Bronchial epithelial cell (primary cell): ENCODE measurements at regions not wholly inside any gene's neighbourhood (a gene's known extent, or its start where the extent isn't known, plus 50 kb on each side); places are given as distances from the start of the nearest gene placed in this dataset.
A peak's percentile ranks its signal among the peaks of the same experiment; 100 is the strongest.

Experiments
- DNase-seq: peaks from one replicate; pipeline ENCODE4 v3.0.0-alpha.2; 2010; ENCODE audit warnings: low read depth
- FAIRE-seq: peaks from 2 replicates; lab custom pipeline; 2011; peaks lifted over from hg19 to GRCh38; lab: Jason Lieb, UNC
- H3K27me3 ChIP-seq: 2 replicates; pipeline ENCODE4 v1.5.1; 2011; ENCODE audit warnings: low read length; ENCODE audit not compliant: control insufficient read depth, insufficient read depth
- H3K36me3 ChIP-seq: 2 replicates; pipeline ENCODE4 v1.5.1; 2011; ENCODE audit warnings: low read length; ENCODE audit not compliant: control insufficient read depth, insufficient read depth
- H3K4me3 ChIP-seq: 2 replicates; pipeline ENCODE4 v1.5.1; 2011; ENCODE audit warnings: mild to moderate bottlenecking, low read depth, low read length, control low read depth
- CTCF ChIP-seq: IDR thresholded peaks from 2 replicates; pipeline ENCODE4 v1.5.1; 2011; ENCODE audit warnings: mild to moderate bottlenecking, moderate library complexity, low read length, control low read depth, inconsistent platforms; ENCODE audit not compliant: insufficient read depth, severe bottlenecking

DNA sequence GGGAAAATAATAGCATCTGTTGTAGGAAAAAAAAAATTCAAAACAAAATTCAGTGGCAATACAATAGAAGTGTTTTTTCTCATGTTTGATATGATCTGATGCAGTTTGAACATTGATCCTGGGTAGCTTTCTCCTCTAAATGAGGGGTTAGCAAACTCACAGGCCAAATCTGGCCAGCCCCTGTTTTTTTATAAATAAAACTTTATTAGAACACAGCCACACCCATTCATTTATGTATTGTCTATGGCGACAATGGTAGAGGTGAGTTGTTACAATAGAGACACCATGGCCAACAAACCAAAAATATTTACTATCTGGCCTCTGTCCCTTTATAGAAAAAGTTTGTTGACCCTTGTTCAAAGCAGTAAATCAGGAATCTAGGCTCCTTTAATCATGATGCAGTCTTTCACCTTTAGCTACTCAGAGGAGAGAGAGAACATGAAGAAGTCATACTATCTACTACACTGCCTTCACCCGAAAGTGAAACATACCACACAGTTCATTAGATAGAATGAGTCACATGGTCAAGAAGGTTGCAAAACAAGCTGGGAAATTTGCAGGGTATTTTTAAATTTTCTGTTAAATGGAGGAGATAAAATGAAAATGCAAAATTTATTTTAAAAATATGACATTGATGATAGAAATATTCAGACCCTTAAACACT lies 186.6 kb upstream of the MAOA start:
- H3K4me3 ChIP-seq = no peak overlapping the region
- no peak for TF ChIP-seq CTCF
- H3K27me3 ChIP-seq = no peaks in the 10 kb centered on the region
- DNase-seq (no peak), FAIRE-seq (no peak)
- no peaks in the 10 kb centered on the region for H3K36me3 ChIP-seq

DNA sequence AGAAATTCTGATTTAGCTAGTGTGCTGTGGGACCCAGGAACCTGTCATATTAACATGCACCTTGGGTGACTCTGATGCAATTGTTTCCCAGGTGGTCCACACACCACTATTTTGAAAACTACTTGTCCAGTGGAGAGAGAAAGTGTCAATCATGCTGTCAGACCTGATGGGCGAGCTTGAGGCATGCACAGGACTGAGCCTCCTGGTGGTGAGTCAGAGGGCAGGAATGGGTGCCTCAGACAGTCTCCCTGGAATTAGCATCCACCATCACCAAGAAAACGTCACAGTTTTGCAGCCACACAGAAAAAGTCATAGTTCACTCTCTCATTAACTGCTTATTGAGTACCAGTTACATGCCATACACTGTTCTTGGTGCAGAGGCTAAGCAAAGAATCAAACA lies 181.8 kb upstream of the MAOA start:
- Histone ChIP-seq H3K36me3 (no peaks in the 10 kb centered on the region), H3K4me3 (no peak overlapping the region), H3K27me3 (no peaks in the 10 kb centered on the region)
- FAIRE-seq (peak; percentile 50), DNase-seq (peak; percentile 56)
- peak; percentile 12 for TF ChIP-seq CTCF

DNA sequence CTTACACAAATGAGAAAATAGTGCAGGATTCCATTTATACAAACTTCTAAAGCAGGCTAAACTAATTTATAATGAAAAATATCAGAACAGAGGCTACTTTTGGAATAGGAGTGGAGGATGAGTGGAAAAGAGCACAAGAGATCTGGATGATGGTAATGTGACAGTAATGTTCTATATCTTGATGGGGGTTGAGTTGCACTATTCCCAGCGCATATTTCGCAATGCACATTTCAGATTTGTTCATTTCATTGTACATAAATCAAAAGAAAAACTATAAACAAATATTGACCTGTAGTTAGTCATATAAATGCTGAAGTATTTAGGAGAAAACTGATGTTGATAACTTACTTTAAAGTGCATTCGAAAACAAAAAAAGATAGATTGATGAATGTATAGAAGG lies 177.0 kb upstream of the MAOA start:
- DNase-seq (no peak), FAIRE-seq (no peak)
- no peaks in the 10 kb centered on the region for H3K27me3 ChIP-seq
- no peak overlapping the region for H3K4me3 ChIP-seq
- TF ChIP-seq CTCF = no peak
- no peaks in the 10 kb centered on the region for H3K36me3 ChIP-seq

GRCh38 chrX:43479850-43480249 lies 176.2 kb upstream of the MAOA start:
- Histone ChIP-seq H3K27me3 (no peaks in the 10 kb centered on the region), H3K4me3 (no peak overlapping the region), H3K36me3 (no peaks in the 10 kb centered on the region)
- no peak for TF ChIP-seq CTCF
- FAIRE-seq (no peak), DNase-seq (no peak)

- DNase-seq = no peak
- no peak for TF ChIP-seq CTCF
- Histone ChIP-seq H3K27me3 (no peaks in the 10 kb centered on the region), H3K36me3 (no peaks in the 10 kb centered on the region), H3K4me3 (no peak overlapping the region)
- FAIRE-seq = no peak
These were observed 174.5 kb upstream of the MAOA start for GRCh38 chrX:43481576-43481975.

DNA sequence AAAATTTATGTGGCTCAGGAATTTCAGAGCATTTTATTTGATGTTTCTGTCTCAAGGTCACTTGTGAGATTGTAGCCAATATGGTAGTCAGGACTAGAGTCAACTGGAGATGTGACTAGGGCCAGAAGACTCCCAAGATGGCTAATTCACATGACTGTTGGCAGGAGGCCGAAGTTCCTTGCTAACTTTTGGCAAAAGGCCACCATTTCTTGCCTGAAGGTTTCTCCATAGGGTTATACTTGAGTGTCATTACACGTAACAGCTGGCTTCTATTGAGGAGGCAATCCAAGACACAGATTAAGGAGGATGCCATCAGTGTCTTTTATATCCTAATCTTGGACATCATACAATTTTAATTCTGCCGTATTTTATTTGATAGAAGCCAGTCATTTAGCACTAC lies 162.3 kb upstream of the MAOA start:
- no peak for FAIRE-seq
- no peak for TF ChIP-seq CTCF
- Histone ChIP-seq H3K36me3 (no peaks in the 10 kb centered on the region), H3K27me3 (no peaks in the 10 kb centered on the region), H3K4me3 (no peak overlapping the region)
- DNase-seq = no peak
